Mucosa of gallbladder (tissue), 1 donor: ENCODE measurements at regions not wholly inside any gene's neighbourhood (a gene's known extent, or its start where the extent isn't known, plus 50 kb on each side); places are given as distances from the start of the nearest gene placed in this dataset.

Source experiments
- DNase-seq: peaks from one replicate; pipeline ENCODE4 v3.0.0-alpha.2; 2020; ENCODE audit warnings: low spot score
- donor health status: DM: no; HTN: no; CAD: no.

GRCh38 chr4:115938764-115939443 lies 825.5 kb upstream of the NDST4 start:
- DNase-seq, result no peak

GRCh38 chr4:115929373-115929772 lies 816.0 kb upstream of the NDST4 start:
- DNase-seq, result no peak

DNA sequence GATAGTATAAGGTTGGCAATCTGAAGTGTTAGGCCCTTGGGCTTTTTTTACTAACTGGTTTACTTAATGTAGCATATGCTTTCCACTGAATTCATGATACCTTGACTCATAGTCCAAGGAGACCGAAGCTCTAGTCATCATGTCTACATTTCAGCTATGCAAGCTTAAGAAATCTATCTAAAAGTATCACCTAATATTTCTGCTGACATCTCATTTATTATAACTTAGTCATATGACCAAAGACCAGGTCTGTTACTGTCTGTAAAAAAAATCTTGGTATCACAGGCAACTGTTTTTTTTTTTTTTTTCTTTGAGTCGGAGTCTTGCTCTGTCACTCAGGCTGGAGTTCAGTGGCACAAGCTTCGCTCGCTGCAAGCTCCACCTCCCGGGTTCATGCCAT lies 814.0 kb upstream of the NDST4 start:
- DNase-seq, result no peak

GRCh38 chr4:115923152-115923551 lies 809.7 kb upstream of the NDST4 start:
- DNase-seq, result no peak

DNA sequence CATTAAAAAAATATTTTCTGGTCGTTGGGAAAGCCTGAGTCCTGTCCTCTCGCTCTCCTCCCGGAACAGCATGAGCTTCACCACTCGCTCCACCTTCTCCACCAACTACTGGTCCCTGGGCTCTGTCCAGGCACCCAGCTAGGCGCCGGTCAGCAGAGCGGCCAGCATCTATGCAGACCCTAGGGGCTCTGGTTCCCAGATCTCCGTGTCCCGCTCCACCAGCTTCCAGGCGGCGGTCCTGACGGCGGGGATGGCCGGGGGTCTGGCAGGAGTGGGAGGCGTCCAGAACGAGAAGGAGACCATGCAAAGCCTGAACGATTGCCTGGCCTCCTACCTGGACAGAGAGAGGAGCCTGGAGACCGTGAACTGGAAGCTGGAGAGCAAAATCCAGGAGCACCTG lies 807.2 kb upstream of the NDST4 start:
- no peak for DNase-seq

DNA sequence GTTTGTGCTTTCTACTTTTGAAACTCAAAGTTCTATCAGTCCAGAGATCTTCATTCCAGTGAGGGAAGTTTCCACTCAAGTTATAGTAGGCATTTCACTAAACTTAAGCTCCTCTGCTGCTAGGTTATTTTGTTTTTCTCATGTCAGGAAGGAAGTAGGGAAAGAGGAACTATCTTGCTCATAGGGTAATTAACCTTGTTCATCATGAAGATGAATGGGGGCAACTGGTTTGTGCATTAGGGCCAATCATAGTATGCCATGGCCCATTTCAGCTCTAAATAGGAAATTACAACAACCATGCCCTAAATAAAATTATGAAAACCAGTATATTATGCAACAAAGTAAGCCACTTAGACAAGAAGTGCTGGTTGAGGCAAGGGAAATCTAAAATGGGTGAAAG lies 804.7 kb upstream of the NDST4 start:
- DNase-seq, result no peak

- no peak for DNase-seq
Observed at GRCh38 chr4:115906428-115906827, 793.0 kb upstream of the NDST4 start.

- no peak for DNase-seq
Observed at GRCh38 chr4:115883847-115884246, 770.4 kb upstream of the NDST4 start.

GRCh38 chr4:115883231-115883630 lies 769.8 kb upstream of the NDST4 start:
- DNase-seq, result no peak

GRCh38 chr4:115873048-115873447 lies 759.6 kb upstream of the NDST4 start:
- no peak for DNase-seq

DNA sequence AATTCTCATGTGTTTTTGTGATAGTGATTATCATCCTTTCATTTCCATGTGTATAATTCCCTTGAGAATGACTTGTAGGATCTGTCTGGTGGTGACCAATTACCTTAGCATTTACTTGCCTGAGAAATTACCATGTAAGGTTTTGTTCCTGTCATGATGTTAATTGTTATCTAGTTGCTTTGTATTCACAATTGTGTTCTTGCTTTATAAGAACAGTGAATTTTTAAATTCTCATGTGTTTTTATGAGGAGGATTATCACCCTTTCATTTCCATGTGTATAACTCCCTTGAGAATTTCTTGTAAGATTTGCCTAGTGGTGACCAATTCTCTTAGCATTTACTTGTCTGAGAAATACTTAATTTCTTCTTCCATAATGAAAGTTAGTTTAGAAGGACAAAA lies 758.2 kb upstream of the NDST4 start:
- DNase-seq, result no peak

- no peak for DNase-seq
Observed at GRCh38 chr4:115866364-115866896, 753.0 kb upstream of the NDST4 start.

- no peak for DNase-seq
Observed at GRCh38 chr4:115865736-115866135, 752.3 kb upstream of the NDST4 start.

DNA sequence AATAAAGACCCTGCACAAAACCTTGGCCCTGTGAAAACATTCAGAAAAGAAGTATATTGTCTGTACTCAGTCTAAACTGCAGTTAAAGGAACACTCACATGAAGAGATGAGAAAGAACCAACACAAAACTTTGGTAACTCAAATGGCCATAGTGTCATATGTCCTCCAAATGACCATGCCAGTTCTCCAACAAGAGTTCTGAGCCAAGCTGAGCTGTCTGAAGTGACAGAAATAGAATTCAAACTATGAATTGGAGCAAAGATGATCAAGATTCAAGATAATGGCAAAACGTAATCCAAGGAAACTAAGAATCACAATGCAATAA lies 739.3 kb upstream of the NDST4 start:
- no peak for DNase-seq

DNA sequence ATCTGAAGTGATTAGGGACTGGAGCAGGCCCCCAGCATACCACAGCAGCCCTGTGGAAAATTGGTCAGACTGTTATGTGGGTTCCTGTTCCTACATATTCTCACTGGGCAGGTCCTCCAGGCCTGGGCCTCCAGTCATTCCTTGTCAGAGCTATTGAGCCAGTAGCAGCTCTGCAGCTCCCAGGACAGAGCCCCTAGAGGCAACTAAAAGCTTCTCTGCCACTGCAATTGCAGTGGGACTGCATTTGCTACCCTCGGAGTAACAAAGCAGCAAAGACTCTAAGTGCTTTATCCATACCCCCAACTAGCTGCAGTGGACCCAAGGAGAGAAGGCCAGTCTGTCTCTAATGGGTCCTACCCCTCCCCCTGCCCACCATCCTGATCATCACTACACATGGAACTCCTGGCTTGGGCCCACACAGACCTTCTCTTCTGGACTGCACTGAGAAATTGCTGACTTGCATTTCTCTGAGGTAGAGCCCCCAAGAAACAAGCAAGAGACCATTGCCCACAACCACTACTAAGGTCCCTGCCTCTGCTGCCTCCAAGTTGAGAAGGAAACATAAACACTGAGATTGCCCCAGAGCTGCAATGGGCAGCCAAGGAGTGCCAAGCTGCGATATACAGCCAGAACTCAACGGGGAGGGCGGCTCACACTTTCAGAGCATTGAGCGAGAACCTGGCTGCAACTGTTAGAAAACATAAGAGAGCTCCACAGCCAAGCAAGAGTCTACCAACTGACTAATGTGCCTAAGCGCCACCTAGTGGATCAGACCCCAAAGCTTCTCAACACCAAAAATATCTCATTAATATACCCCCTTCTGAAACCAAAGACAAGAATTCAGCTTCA lies 738.7 kb upstream of the NDST4 start:
- peak; percentile 56 for DNase-seq

GRCh38 chr4:115850799-115851509 lies 737.5 kb upstream of the NDST4 start:
- no peak for DNase-seq

- DNase-seq, result no peak
Observed at GRCh38 chr4:115844180-115844579, 730.8 kb upstream of the NDST4 start.

DNA sequence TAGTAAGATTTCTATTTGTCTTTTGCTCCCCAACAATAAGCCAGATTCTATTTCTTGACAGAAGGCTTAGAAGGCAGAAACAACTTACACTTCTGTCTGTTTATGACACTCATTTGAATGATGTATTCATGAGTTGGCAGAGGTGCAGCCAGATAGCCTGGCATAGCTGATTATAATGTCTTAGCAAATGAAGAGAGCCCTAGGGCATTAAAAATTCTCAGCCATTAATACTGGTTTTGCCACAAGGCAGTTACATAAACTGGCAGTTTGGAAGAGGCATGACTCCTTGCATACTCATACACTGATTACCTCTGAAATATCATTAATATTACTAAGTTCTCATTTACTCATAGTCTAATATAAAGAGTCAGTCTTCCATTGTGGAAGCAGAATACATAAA lies 728.5 kb upstream of the NDST4 start:
- no peak for DNase-seq

DNA sequence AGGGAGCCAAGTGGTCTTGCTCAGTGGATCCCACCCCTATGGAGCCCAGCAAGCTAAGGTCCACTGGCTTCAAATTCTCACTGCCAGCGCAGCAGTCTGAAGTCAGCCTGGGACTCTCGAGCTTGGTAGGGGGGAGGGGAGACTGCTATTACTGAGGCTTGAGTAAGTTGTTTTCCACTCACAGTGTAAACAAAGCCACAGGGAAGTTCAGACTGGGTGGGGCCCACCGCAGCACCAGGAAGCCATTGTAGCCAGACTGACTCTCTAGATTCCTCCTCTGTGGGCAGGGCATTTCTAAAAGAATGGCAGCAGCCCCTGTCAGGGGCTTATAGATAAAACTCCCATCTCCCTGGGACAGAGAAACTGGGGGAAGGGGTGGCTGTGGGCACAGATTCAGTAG lies 721.0 kb upstream of the NDST4 start:
- DNase-seq, result no peak

GRCh38 chr4:115824630-115825029 lies 711.2 kb upstream of the NDST4 start:
- DNase-seq, result no peak

DNA sequence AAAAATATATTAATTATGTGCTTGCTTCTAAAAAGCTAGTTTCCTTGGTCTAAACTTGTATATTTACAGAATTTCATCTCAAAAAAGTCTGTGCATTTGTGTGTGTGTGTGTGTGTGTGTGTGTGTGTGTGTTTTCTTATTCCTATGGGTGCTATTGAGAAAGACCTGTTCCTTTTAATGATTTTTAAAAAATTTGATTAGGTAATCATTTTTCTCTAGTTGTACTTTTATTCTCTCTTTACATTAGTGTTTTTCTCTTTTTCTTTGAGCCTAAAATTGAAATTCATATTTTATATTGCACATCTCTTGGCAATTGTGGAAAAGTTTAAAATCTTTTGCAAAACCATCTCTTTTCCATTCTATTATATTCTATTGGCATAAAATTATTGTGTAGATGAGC lies 690.4 kb upstream of the NDST4 start:
- no peak for DNase-seq

DNA sequence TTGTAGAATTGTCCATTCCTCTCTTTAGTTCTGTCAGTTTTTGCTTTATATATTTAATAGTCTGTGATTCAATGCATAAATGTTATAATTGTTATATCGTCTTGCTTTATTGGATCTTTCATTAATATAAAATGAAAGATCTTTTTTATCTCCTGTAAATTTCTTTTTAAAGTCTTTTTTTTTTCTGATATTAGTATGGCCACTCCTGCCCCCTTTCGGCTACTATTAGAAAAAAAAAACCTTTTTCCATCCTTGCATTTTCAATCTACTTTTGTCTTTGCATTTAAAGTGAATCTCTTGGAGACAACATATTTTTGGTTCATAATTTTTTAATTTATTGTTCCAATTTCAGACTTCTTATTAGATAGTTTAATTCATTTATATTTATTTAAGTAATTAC lies 677.4 kb upstream of the NDST4 start:
- DNase-seq, result no peak
